NT2/D1 (cell line): ENCODE measurements at regions not wholly inside any gene's neighbourhood (a gene's known extent, or its start where the extent isn't known, plus 50 kb on each side); places are given as distances from the start of the nearest gene placed in this dataset.

Source experiments
- SUZ12 ChIP-seq: IDR thresholded peaks from 2 replicates; pipeline ENCODE4 v1.6.1; 2011; ENCODE audit not compliant: insufficient read length, insufficient read depth; ENCODE audit errors: extremely low read depth
- YY1 ChIP-seq: IDR thresholded peaks from 2 replicates; pipeline ENCODE4 v1.6.1; 2011; ENCODE audit not compliant: insufficient read length, insufficient read depth
- ZNF274 ChIP-seq: IDR thresholded peaks from 2 replicates; pipeline ENCODE4 v1.6.1; 2011; ENCODE audit warnings: mild to moderate bottlenecking, low read depth, low read length

- TF ChIP-seq YY1 (no peak), ZNF274 (no peak), SUZ12 (no peak)
These were observed 521.9 kb downstream of the EPHA4 start for GRCh38 chr2:221050020-221050795.
